SK-MEL-5 (cell line): ENCODE measurements at regions not wholly inside any gene's neighbourhood (a gene's known extent, or its start where the extent isn't known, plus 50 kb on each side); places are given as distances from the start of the nearest gene placed in this dataset.
"Not testable (repeated sequence)": the region's sequence is repeated elsewhere in the genome, so short reads cannot be mapped to it uniquely, and the experiment has no call there.

Experiments
- DNase-seq: peaks from one replicate; pipeline ENCODE4 v3.0.0-alpha.2; 2016; ENCODE audit warnings: low read depth, low spot score
- in situ Hi-C: cut with HindIII; loops from 2 replicates; pipeline ENCODE4 v1.10.0; 2016; ENCODE audit warnings: low sequenced_read_pairs, high pct_unique_total_duplicates, low pct_unique_long_range_greater_than_20kb

GRCh38 chr10:76815505-76815904, 822.1 kb downstream of the KCNMA1 start:
- in situ Hi-C loops, DNase-seq: not testable (repeated sequence)

GRCh38 chr10:76811430-76811829, 826.2 kb downstream of the KCNMA1 start:
- no peak for DNase-seq
- in situ Hi-C loops = no loop called here

- in situ Hi-C loops = no loop called here
- DNase-seq = no peak
Observed at GRCh38 chr10:76788452-76788811, 849.2 kb downstream of the KCNMA1 start.

- DNase-seq = no peak
- in situ Hi-C loops = no loop called here
Observed at GRCh38 chr10:76787746-76788451, 849.7 kb downstream of the KCNMA1 start.

- DNase-seq = no peak
- in situ Hi-C loops = no loop called here
Observed at GRCh38 chr10:76786504-76787072, 851.0 kb downstream of the KCNMA1 start.

- in situ Hi-C loops = no loop called here
- DNase-seq = no peak
Observed at GRCh38 chr10:76784076-76784475, 853.5 kb downstream of the KCNMA1 start.

GRCh38 chr10:76779796-76780301, 857.8 kb downstream of the KCNMA1 start:
- no peak for DNase-seq
- in situ Hi-C loops = no loop called here

- in situ Hi-C loops = no loop called here
- DNase-seq = no peak
Observed at GRCh38 chr10:76778914-76779795, 858.5 kb downstream of the KCNMA1 start.

GRCh38 chr10:76774987-76775603, 862.5 kb downstream of the KCNMA1 start:
- in situ Hi-C loops = no loop called here
- DNase-seq = no peak

GRCh38 chr10:76769582-76769981, 868.0 kb downstream of the KCNMA1 start:
- in situ Hi-C loops = no loop called here
- DNase-seq = no peak

GRCh38 chr10:76769161-76769560, 868.4 kb downstream of the KCNMA1 start:
- in situ Hi-C loops = no loop called here
- DNase-seq = no peak

- in situ Hi-C loops = no loop called here
- DNase-seq = no peak
Observed at GRCh38 chr10:76766682-76767081, 870.9 kb downstream of the KCNMA1 start.

- DNase-seq, in situ Hi-C loops: not testable (repeated sequence)
Observed at GRCh38 chr10:76764921-76765320, 872.7 kb downstream of the KCNMA1 start.

- in situ Hi-C loops = no loop called here
- no peak for DNase-seq
Observed at GRCh38 chr10:76764177-76764576, 873.4 kb downstream of the KCNMA1 start.

- in situ Hi-C loops = no loop called here
- DNase-seq = no peak
Observed at GRCh38 chr10:76763376-76763775, 874.2 kb downstream of the KCNMA1 start.

GRCh38 chr10:76759681-76760080, 877.9 kb downstream of the KCNMA1 start:
- no peak for DNase-seq
- in situ Hi-C loops = no loop called here

- no peak for DNase-seq
- in situ Hi-C loops = no loop called here
Observed at GRCh38 chr10:76743169-76743568, 894.4 kb downstream of the KCNMA1 start.

GRCh38 chr10:76740514-76740913, 897.1 kb downstream of the KCNMA1 start:
- in situ Hi-C loops = no loop called here
- no peak for DNase-seq
